ENCODE measurements at regions not wholly inside any gene's neighbourhood (a gene's known extent, or its start where the extent isn't known, plus 50 kb on each side); places are given as distances from the start of the nearest gene placed in this dataset.

DNA sequence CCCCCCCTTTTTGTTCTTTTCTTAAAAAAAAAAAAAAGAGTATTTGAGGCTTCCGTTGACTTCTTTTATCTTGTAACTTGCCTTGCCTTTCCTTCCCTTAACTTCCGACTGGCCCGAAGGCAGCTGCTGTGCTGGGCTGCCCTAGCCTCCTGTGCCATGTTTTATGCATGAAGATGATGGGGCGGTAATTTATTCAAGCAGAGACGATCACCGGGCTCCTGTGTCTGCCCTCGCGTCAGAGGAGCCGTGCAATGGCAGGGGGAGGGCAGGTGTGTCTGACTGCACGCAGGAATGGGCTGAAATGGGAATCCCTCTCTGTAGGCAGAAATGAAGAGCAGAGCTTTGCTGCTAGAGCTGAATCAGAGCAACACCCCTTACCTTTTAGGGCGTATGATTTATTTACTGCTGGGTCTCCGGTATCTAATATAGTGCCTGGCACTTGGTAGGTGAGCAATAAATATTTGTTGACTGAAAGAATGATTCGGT, 106.3 kb upstream of the RIPOR2 start:
- H3K36me3 Mint-ChIP-seq = no peaks in the 10 kb centered on the region
- DNase-seq (ENCODE audit: low spot score) = no peak
- H3K36me3 ChIP-seq = no peaks in the 10 kb centered on the region
- H3K9ac ChIP-seq = no peak overlapping the region
- H3K4me3 Mint-ChIP-seq = peak overlapping the region; percentile 48
- H3K4me1 Mint-ChIP-seq = peaks cover 13% of the 10 kb centered on the region
- H3K27me3 Mint-ChIP-seq (ENCODE audit: insufficient read depth, low read depth) = peaks cover 4% of the 10 kb centered on the region
- TF ChIP-seq, protein P1, sequence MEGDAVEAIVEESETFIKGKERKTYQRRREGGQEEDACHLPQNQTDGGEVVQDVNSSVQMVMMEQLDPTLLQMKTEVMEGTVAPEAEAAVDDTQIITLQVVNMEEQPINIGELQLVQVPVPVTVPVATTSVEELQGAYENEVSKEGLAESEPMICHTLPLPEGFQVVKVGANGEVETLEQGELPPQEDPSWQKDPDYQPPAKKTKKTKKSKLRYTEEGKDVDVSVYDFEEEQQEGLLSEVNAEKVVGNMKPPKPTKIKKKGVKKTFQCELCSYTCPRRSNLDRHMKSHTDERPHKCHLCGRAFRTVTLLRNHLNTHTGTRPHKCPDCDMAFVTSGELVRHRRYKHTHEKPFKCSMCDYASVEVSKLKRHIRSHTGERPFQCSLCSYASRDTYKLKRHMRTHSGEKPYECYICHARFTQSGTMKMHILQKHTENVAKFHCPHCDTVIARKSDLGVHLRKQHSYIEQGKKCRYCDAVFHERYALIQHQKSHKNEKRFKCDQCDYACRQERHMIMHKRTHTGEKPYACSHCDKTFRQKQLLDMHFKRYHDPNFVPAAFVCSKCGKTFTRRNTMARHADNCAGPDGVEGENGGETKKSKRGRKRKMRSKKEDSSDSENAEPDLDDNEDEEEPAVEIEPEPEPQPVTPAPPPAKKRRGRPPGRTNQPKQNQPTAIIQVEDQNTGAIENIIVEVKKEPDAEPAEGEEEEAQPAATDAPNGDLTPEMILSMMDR (IDR thresholded peaks at IDR 0.05) = no peak
- TF ChIP-seq EZH2 (IDR thresholded peaks at IDR 0.05) (no peak), EZH2phosphoT487 (IDR thresholded peaks at IDR 0.05) (no peak)
- H3K4me3 ChIP-seq = no peak overlapping the region
- no peaks in the 10 kb centered on the region for H3K79me2 ChIP-seq (ENCODE audit: low read depth)
- peak overlapping the region; percentile 34 for H2AFZ ChIP-seq (replicated peaks)
- H3F3A ChIP-seq (ENCODE audit: low read depth) = no peaks in the 10 kb centered on the region
- H4K20me1 ChIP-seq (ENCODE audit: low read depth) = no peaks in the 10 kb centered on the region
- H3K27ac ChIP-seq = no peak overlapping the region
- no peaks in the 10 kb centered on the region for H3K9me3 Mint-ChIP-seq
- no peaks in the 10 kb centered on the region for H3K4me1 ChIP-seq
- H3K27ac Mint-ChIP-seq = peak overlapping the region; percentile 80
- no peaks in the 10 kb centered on the region for H3K27me3 ChIP-seq
- no peak overlapping the region for H3K4me2 ChIP-seq
- no peaks in the 10 kb centered on the region for H3K9me3 ChIP-seq (ENCODE audit: low read depth)

DNA sequence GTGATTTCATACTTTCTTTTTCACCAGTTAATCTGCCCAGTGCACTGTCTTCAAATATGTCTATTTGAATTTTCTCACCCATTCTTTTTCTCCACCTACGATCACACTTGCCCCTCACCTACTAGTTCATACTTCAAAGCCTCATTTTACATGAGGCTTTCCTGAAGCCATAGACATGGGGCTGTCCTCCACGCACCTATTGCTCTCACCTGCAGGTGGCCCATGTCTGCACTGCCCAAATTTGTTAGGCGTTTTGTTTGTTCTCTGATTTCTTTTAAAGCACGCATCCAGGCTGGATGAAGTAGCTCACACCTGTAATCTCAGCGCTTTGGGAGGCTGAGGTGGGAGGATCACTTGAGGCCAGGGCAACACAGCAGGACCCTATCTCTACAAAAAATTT, 106.8 kb upstream of the RIPOR2 start:
- Histone ChIP-seq H3F3A (ENCODE audit: low read depth) (no peaks in the 10 kb centered on the region), H3K4me3 (no peak overlapping the region), H3K79me2 (ENCODE audit: low read depth) (no peaks in the 10 kb centered on the region), H3K27ac (no peak overlapping the region), H3K4me2 (no peak overlapping the region), H4K20me1 (ENCODE audit: low read depth) (no peaks in the 10 kb centered on the region), H3K9ac (no peak overlapping the region), H2AFZ (replicated peaks) (no peak overlapping the region), H3K36me3 (no peaks in the 10 kb centered on the region), H3K9me3 (ENCODE audit: low read depth) (no peaks in the 10 kb centered on the region), H3K27me3 (no peaks in the 10 kb centered on the region), H3K4me1 (no peaks in the 10 kb centered on the region)
- TF ChIP-seq, protein P1 (IDR thresholded peaks at IDR 0.05) = no peak
- Mint-ChIP-seq H3K36me3 (no peaks in the 10 kb centered on the region), H3K4me1 (peaks cover 13% of the 10 kb centered on the region), H3K27ac (no peak overlapping the region), H3K27me3 (ENCODE audit: insufficient read depth, low read depth) (peaks cover 4% of the 10 kb centered on the region), H3K9me3 (no peaks in the 10 kb centered on the region), H3K4me3 (no peak overlapping the region)
- no peak for DNase-seq (ENCODE audit: low spot score)

- Mint-ChIP-seq H3K9me3 (no peaks in the 10 kb centered on the region), H3K36me3 (no peaks in the 10 kb centered on the region), H3K27me3 (ENCODE audit: insufficient read depth, low read depth) (peaks cover 4% of the 10 kb centered on the region), H3K27ac (no peak overlapping the region), H3K4me1 (peaks cover 13% of the 10 kb centered on the region), H3K4me3 (no peak overlapping the region)
- no peak overlapping the region for H3K9ac ChIP-seq
- no peak for DNase-seq (ENCODE audit: low spot score)
- TF ChIP-seq, protein P1 (IDR thresholded peaks at IDR 0.05) = no peak
- TF ChIP-seq EZH2 (IDR thresholded peaks at IDR 0.05) = no peak
- no peak for TF ChIP-seq EZH2phosphoT487 (IDR thresholded peaks at IDR 0.05)
- no peak overlapping the region for H3K4me2 ChIP-seq
- no peaks in the 10 kb centered on the region for H3K9me3 ChIP-seq (ENCODE audit: low read depth)
- no peaks in the 10 kb centered on the region for H3F3A ChIP-seq (ENCODE audit: low read depth)
- H2AFZ ChIP-seq (replicated peaks) = no peak overlapping the region
- H4K20me1 ChIP-seq (ENCODE audit: low read depth) = no peaks in the 10 kb centered on the region
- H3K79me2 ChIP-seq (ENCODE audit: low read depth) = no peaks in the 10 kb centered on the region
- H3K27ac ChIP-seq = no peak overlapping the region
- no peaks in the 10 kb centered on the region for H3K36me3 ChIP-seq
- no peaks in the 10 kb centered on the region for H3K27me3 ChIP-seq
- no peak overlapping the region for H3K4me3 ChIP-seq
- H3K4me1 ChIP-seq = no peaks in the 10 kb centered on the region
Measured at GRCh38 chr6:25042984-25043725, 107.4 kb upstream of the RIPOR2 start.

Measured in neural progenitor cell (in vitro differentiated cells).